ENCODE measurements at regions not wholly inside any gene's neighbourhood (a gene's known extent, or its start where the extent isn't known, plus 50 kb on each side); places are given as distances from the start of the nearest gene placed in this dataset.

GRCh38 chr7:17054206-17054605, 172.4 kb upstream of the AGR3 start:
- H3K27me3 ChIP-seq, result no peaks in the 10 kb centered on the region
- no peak overlapping the region for H3K27ac ChIP-seq
- no peaks in the 10 kb centered on the region for H3K4me1 ChIP-seq
- H3K9me3 ChIP-seq, result no peaks in the 10 kb centered on the region
- no peaks in the 10 kb centered on the region for H3K36me3 ChIP-seq
- H3K4me3 ChIP-seq, result no peak overlapping the region
- no peak for ATAC-seq
- DNase-seq, result no peak
- no peak for TF ChIP-seq CTCF (IDR thresholded peaks at IDR 0.05)
- intact Hi-C loops (cut with DNase I), result no loop called here

GRCh38 chr7:17054836-17055235, 173.1 kb upstream of the AGR3 start:
- Histone ChIP-seq H3K4me3 (no peak overlapping the region), H3K36me3 (no peaks in the 10 kb centered on the region), H3K27me3 (no peaks in the 10 kb centered on the region), H3K9me3 (no peaks in the 10 kb centered on the region), H3K4me1 (no peaks in the 10 kb centered on the region), H3K27ac (no peak overlapping the region)
- ATAC-seq (no peak), DNase-seq (no peak)
- TF ChIP-seq CTCF (IDR thresholded peaks at IDR 0.05), result no peak
- intact Hi-C loops (cut with DNase I), result no loop called here

GRCh38 chr7:17055596-17055995, 173.8 kb upstream of the AGR3 start:
- intact Hi-C loops (cut with DNase I), result no loop called here
- H3K4me3 ChIP-seq, result no peak overlapping the region

GRCh38 chr7:17056491-17057142, 174.8 kb upstream of the AGR3 start:
- Histone ChIP-seq H3K4me1 (no peaks in the 10 kb centered on the region), H3K9me3 (no peaks in the 10 kb centered on the region), H3K4me3 (no peak overlapping the region), H3K27me3 (no peaks in the 10 kb centered on the region), H3K36me3 (no peaks in the 10 kb centered on the region), H3K27ac (no peak overlapping the region)
- DNase-seq, result no peak
- no peak for TF ChIP-seq CTCF (IDR thresholded peaks at IDR 0.05)
- ATAC-seq, result no peak
- intact Hi-C loops (cut with DNase I), result no loop called here

More at GRCh38 chr7:17055596-17055995, 173.8 kb upstream of the AGR3 start:
- no peaks in the 10 kb centered on the region for H3K4me1 ChIP-seq
- H3K36me3 ChIP-seq, result no peaks in the 10 kb centered on the region
- H3K9me3 ChIP-seq, result no peaks in the 10 kb centered on the region
- ATAC-seq (no peak), DNase-seq (no peak)
- H3K27me3 ChIP-seq, result no peaks in the 10 kb centered on the region
- no peak overlapping the region for H3K27ac ChIP-seq
- no peak for TF ChIP-seq CTCF (IDR thresholded peaks at IDR 0.05)

- no peak for DNase-seq
- intact Hi-C loops (cut with DNase I), result no loop called here
- Histone ChIP-seq H3K4me3 (no peak overlapping the region), H3K36me3 (no peaks in the 10 kb centered on the region), H3K4me1 (no peaks in the 10 kb centered on the region), H3K9me3 (no peaks in the 10 kb centered on the region), H3K27me3 (no peaks in the 10 kb centered on the region), H3K27ac (no peak overlapping the region)
- TF ChIP-seq CTCF (IDR thresholded peaks at IDR 0.05), result no peak
- no peak for ATAC-seq
These were observed 175.3 kb upstream of the AGR3 start for GRCh38 chr7:17057143-17057509.

GRCh38 chr7:17058568-17058967, 176.8 kb upstream of the AGR3 start:
- Histone ChIP-seq H3K27ac (no peak overlapping the region), H3K36me3 (no peaks in the 10 kb centered on the region), H3K4me1 (no peaks in the 10 kb centered on the region), H3K9me3 (no peaks in the 10 kb centered on the region), H3K27me3 (no peaks in the 10 kb centered on the region), H3K4me3 (no peak overlapping the region)
- no peak for TF ChIP-seq CTCF (IDR thresholded peaks at IDR 0.05)
- no peak for DNase-seq
- peak; percentile 49 for ATAC-seq
- intact Hi-C loops (cut with DNase I), result no loop called here
